GM19467 (cell line): ENCODE measurements at regions not wholly inside any gene's neighbourhood (a gene's known extent, or its start where the extent isn't known, plus 50 kb on each side); places are given as distances from the start of the nearest gene placed in this dataset.

Source experiments
- ATAC-seq: cut with Tn5 transposase; IDR thresholded peaks from one replicate; pipeline ENCODE4 v1.9.1; 2021; ENCODE audit warnings: mild to moderate bottlenecking, moderate library complexity; ENCODE audit not compliant: unreplicated experiment

DNA sequence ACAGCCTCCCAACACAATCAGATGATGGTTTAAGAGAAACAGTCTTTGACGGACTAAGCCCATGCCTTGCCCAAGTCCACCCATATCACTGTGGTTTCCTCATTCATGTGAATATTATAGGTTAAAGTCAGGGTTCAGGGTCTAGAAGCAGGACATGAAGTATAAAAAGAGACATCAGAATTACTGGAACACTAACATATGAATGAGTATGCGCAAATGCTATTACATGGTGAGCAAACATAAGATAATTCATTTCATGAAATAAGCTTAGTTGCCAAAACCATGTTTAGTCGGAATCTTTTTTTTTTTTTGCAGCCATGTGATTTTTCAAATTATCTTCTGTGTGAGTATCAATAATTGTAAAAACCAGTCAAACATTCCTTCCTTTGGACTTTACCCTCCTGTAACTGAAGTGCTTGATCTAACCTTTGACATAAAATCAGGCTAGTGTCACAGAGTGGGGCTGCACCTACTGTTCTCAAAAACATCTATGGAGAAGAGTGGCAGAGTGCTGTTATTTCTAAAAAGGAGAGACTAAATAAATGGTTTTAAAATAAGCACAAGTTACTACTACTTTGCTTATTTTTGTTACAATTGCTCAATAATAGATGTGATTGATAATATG, 84.9 kb upstream of the NRIP1 start:
- ATAC-seq = no peak

DNA sequence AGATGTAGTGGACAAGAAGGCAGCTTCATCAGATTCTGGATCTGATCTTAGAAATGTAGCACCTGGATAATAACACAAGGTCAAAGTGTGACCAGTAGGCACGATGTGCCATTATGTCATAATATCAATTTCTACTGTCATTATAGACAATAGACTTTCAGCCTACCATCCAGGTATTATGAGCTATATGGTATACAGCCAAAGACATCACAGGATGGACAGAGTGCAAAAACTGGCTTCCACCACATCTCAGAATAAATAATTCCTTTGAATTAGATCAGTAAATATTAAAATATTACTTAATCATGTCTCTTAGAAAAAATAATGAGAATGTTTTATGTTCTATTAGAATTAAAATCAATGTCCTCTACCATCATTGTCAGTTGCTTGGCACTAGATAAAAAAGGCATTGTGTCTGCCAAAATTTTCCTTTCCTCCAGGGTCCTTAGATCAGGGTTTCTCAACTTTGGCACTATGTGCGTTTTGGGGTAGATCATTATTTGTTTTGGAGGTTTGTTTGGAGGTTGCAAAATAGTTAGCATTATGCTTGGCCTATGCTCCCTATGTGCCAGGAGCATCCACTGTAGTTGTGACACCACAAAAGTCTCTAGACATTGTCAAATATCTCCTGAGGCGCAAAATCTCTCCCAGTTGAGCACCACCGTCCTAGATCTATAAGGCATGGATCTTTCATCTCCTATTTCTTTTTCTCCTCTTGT, 86.7 kb upstream of the NRIP1 start:
- no peak for ATAC-seq

DNA sequence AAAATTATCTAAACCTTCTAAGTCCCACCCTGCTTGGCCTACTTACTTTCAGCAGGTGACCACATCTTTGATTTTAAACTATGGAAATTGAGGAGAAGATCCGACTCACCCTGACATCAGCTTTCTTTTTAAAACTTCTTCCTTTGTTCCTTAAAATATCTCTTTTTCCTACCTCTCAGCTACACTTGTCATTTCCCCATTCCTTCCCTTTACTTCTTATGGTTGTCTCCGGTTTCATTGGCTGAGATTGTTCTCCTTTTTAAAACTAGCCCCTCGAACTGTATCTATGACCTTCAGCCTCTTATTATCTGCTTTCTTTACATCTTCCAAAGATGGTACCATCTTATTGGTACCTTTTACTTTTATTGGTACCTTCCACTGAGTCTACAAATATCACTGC, 87.8 kb upstream of the NRIP1 start:
- no peak for ATAC-seq

DNA sequence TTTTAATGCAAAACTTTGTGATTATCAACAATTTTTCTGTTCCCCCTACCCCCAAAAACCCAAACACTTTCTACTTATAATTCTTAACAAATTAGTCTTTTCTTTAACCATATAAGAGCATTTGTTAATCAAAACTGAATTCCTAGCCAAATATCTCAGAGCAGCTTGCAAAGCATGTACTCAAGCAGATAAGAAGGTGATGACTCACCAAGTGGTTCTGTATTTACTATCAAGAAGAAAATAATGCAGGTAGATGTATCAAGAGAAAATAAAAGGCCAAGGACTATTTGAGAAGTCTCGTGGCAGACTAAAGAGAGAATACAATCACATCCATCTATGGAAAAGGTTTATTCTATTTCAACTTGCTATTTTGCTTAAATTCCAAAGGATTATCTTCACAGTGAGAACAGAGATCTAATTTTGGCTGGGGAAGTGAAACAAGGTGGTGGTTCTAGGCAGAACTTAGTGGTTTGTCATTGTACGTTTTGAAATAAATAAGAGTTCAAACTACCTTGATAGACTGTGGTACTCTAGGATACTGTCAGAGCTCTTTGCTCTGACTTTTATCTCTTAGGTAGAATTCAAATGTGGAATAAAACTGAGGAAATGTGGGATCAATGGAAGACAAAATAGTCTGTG, 94.7 kb upstream of the NRIP1 start:
- ATAC-seq = no peak

DNA sequence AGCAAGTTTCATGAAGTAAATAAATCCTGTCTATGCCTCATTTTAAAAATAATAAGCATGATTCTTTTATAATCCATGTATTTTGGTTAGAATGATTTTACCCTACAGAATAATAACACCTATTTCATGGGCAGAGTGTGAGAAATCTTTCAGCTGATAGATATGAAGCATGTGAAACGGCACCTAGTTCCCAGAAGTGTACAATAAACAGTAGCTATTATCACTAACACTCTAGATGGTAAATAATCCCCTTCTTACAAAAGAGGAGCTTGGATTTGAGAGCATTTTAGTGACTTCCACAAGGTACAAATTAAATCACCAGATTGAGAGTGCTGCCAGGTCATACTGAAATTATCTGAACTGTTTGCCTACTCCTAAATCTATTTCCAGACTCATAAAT, 95.3 kb upstream of the NRIP1 start:
- ATAC-seq = no peak

DNA sequence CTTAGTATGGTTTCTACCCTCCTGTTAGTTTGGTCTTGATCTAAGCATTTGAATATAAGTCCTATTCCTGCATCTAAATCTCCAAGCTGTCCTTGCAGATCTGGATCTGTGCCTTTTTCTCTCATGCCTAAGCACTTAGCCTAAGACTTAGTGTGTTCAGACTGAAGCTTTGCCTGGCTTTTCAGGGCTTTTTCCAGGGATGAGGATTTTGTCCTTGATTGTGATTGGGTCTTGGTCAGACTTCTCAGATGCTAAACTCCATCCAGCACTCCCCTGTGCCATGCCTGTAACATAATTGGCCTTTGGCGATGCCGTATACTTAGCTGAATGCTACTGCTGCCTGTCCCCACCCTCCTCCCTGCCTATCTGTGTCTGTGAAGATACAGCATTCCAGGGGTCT, 98.1 kb upstream of the NRIP1 start:
- ATAC-seq = no peak

DNA sequence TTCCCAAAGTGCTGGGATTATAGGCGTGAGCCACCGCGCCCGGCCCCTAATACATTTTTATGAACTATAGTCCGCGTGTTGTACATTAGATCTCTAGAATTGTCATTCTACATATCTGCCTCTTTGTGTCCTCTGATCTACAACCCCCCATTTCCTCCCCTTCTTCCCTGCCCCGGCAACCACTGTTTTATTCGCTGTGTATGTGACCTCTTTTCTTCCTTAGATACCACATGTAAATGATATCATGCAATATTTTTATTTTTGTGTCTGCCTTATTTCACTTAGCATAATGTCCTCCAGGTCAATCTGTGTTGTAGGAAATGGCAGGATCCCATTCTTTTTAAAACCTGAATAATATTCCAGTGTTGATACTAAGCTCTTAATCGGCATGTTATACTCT, 99.5 kb upstream of the NRIP1 start:
- no peak for ATAC-seq

DNA sequence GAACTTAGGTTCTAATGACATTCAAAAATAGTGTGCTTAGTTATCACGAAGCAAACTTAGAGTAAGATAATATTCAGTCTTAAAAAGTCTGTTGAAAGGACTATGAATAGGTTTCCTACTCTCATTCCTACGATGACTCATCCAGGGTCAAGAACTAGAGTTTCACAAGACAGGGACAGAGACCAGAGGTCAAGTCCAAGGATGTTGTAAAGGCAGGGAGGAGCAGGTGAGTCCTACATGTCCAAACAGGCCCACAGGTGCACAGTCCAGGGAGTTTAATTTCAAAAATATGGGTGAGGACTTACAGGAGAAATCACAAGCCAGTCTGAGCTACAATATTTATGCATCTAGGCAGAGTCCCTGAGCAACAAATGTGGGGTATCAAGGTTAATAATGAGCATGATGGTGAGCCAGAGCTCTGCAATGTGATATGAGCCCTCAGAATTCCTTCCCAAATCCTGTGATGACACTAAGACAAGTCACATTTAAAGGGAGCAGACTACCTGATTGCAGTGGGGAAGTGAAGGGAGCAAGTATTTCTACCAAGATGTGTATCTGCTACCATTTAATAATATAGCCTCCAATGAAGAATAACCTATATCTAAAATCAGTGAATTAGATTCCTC, 100.0 kb upstream of the NRIP1 start:
- ATAC-seq = no peak

DNA sequence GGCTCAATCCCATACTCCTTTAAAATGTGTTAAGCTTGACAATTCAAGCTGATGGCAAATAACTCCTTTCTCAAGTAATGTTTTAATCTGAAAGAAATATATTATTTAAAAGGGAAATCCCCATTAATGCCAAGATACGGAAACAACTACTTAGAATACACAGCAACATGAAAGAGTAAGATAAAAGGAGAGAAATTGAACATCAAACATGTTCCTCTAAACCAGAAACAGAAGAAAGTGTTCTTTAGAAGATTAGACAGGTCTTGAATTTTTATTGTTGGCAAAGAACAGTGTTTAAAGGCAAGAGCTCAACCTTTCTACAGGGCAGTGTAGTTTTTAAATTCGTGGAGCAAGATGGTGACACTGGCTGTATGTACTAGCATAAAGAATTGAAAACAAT, 105.8 kb upstream of the NRIP1 start:
- ATAC-seq = no peak

DNA sequence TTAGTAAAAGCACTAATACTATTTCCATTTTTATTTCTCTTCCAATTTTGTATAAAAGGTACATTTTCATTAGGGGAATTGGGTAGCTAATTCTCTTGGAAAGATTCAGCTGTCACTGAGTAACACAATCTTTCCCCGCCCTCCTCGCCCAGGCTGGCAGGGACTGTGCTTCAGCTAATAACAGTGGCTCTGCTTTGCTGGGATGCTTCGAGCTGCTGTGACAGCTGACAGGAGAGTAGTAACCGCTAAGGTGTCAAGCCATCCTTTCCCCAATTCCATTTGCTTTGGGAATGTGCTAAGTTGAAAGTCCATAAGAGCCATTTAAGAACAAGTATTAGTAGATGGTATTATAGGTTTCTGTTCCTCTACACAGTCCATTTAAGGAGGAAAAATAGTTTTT, 106.7 kb upstream of the NRIP1 start:
- no peak for ATAC-seq

DNA sequence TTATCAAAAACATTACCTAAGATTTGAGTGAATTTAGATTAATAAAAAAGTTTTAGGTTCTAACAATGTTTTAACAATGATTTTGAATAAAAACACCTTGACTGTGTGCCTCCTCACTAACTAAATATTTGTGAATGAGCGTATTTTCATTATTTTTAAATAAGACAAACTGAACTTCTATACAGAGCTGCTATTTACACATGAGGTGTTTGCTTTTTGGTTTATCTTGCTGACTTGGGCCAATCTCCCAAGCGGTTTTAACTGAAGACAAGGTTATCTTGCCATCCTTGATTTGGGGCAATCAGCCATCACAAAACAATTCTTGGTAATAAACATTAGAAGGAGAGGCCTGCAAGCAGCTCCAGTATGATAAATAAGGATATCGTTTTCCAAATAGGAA, 108.2 kb upstream of the NRIP1 start:
- ATAC-seq = no peak

DNA sequence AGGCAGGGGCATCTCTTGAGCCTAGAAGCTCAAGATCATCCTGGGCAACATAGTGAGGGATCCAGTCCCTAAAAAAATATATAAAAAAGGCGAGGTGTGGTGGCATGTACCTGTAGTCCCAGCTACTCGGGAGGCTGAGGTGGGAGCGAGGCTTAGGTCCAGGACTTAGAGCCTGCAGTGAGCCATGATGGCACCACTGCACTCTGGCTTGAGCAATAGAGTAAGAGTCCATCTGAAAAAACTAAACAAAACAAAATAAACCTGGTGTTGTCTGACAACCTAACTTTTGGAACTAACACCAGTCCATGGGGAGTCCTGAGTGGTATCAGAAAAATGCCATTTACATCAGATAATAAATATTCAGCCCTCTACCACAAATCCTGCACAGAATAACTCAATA, 110.1 kb upstream of the NRIP1 start:
- ATAC-seq = no peak

DNA sequence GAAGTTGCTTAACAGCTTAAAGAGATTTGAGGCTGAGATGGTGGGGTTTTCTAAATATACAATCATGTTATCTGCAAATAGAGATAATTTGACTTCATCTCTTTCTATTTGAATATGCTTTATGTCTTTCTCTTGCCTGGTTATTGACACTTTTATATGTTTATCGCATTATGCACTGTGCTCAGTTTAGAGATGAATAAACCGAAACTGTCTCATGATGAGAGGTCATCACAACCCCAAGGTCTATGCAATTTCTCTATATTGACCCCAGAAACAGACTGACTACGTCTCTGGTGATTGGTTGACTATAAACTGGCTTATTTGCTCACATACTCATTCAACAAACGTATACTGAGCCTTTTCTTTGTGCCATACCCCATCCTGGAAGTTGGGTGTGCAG, 117.9 kb upstream of the NRIP1 start:
- ATAC-seq = no peak

DNA sequence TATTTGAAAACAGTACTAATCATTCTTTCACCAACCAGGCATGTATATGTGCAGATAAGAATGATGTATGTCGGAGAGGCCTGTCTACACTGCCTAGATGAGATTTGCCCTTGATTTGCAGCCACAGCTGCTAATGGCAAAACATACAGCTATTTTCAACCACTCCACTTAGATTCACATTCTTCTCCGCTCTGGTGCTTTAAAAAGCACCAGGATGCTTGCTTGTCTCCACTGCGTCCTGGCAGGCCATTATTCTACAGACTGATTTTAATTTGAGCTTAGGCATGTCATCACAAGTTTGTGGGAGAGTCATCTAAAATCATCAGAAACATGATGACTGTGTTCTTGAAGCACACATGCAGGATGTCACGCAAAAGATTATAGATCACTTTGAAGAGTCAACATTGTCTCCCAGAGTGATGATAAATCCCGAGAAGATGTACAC, 119.0 kb upstream of the NRIP1 start:
- no peak for ATAC-seq

DNA sequence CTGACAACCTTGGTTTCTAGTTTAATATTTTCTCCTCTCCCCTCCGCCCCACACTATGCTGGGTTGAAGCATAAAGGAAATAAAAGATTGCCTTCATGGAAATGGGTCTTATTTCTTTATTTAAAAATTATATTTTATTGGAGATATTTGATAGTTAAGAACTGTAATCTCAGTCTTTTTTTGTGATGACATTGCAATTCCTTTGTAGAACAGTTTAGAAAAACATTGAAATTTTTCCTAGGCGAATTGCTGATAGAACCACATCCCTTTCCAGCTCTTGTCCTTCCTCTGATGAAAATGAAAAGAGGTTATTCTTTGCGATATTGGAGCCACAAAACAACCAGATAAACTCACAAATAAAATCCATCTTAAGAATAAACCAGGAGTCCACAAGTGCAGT, 125.6 kb upstream of the NRIP1 start:
- no peak for ATAC-seq

DNA sequence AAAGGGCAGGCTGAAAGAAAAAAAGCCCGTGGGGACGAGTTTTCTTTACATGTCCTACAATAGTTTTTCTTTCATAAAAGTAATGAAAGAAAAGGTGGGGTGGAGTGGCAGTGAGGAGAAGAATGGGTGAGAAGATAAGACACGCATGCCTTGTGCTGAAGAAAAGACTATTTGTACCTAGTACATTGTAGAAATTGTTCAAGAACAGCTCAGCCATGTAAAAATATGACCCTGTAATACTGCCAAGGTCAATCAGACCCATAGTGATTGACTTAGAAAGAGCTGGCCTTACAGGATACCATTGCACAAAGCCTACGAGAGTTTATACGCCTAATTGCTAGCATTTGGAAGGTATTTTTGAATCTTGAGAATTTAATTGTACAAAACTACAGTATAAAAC, 126.0 kb upstream of the NRIP1 start:
- ATAC-seq = no peak

DNA sequence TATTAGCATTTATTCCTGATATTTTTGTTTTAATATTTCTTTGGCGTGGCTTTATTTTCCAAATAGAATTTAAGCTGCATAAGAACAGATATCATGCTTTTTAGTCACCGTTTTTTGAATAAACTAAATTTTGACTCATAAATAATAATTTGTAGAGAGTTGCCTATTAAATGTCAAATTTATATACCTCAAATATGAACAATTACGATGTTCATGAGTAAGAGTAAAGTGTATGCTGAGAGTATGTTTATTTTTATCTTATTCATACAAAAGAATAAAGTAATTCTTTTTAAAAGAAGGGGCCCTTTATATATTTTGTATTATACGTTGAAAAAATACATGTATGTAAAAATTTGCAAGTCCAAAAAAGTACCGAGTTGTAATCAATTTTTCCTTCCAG, 126.5 kb upstream of the NRIP1 start:
- ATAC-seq = no peak

DNA sequence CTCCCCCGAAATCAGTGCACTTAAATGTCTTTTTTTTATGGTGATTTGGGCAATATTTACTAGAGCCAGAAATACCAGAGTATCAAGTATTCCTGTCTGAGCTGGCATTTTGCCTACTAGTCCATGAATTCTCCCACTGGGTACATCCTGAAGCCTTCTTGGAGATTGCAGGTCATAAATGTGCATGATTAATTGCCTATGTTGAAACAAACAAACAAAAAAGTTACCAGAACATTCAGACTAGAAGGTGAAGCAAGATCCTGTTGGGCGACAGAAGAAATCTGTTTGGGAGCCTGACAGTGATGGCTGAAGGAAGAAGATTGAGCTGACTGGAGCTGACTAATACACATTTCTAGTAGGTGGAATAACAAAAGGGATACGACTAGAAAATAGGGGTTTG, 127.4 kb upstream of the NRIP1 start:
- no peak for ATAC-seq

DNA sequence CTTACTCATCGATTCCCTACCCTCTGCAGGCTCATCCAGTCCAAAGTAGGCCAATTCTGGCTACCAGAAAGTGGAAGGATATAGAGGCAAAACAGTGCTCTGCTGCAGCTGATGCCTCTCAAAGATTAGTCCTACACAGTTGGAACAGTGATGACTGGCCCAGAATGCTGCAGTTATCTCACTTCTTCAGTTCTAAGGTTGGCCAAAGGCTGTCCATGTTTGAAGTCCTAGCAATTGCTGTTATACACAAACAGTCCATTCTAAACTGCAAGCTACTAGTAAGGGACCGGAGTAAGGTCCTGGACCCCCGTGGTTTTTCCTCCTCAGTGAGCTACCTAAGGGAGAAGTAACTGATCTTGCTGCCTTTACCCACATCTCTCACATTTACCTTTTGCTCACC, 129.1 kb upstream of the NRIP1 start:
- ATAC-seq = no peak

DNA sequence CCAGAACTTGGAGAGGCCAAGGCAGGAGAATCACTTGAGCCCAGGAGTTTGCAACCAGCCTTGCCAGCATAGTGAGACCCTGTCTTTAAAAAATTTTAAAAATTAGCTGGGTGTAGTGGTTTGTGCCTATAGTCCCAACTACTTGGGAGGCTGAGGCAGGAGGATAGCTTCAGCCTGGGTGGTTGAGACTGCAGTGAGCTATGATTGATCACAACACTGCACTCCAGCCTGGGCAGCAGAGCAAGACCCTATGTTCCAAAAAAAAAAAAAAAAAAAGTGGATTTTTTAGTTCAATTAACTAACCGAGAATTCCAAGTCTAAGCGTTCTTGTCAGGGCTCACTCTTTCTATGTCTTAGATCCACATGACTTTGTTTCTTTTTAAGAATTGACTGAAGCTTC, 130.3 kb upstream of the NRIP1 start:
- no peak for ATAC-seq

DNA sequence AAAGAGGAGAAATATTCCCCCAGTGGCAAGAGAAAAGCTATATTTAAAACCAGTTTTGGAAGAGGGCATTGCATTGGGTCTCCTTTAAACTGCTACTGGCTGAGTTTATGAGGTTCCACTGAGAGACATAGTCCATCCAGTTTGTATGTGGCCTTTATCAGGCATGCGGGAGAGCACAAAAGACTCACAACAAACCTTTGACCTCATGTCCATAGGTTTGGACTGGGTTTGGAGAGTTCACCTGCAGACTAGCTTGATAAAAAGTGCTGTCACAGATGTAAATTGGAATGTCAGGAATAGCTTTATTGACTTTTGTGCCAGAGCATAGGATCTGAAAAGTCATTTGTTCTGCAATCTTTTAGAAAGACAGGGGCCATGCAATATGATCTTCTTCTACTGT, 131.0 kb upstream of the NRIP1 start:
- no peak for ATAC-seq

DNA sequence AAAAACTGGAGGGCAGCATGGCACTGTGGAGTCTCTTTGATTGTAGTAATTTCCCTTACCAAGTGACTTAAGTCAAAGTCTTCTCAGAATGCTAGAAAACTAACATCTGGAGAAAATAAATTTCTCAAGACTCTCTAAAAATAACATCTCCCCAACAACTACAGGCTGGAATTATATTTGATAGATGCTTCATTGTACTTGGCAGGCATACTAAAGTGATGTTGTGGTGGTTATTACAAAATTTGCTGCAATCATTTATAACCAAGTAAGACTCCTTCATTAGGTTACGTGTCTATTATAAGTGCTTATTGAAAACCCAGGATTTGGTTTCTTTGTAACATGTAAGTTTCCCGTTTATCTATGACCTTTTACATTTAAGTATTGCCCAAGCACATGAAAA, 132.9 kb upstream of the NRIP1 start:
- no peak for ATAC-seq
